B cell (primary cell): ENCODE measurements at regions not wholly inside any gene's neighbourhood (a gene's known extent, or its start where the extent isn't known, plus 50 kb on each side); places are given as distances from the start of the nearest gene placed in this dataset.

Experiments used
- ATAC-seq: fragments of 200-7000 bp; cut with Tn5 transposase; one replicate; pipeline ENCODE4 v1.10.0; 2021; ENCODE audit warnings: low read depth, mild to moderate bottlenecking, moderate number of reproducible peaks, moderate library complexity
- CTCF ChIA-PET: fragments of 350-600 bp; sonication (Branson Sonifier 250); formaldehyde crosslinking; loops from one replicate; lab custom pipeline; 2021; ENCODE audit warnings: antibody characterized with exemption, inconsistent platforms; lab: Charles Lee
- POLR2A ChIA-PET: fragments of 350-600 bp; sonication (Branson Sonifier 250); formaldehyde crosslinking; loops from one replicate; lab custom pipeline; 2021; ENCODE audit warnings: antibody characterized with exemption; lab: Charles Lee
- DNase-seq: peaks from one replicate; pipeline ENCODE4 v3.0.0; 2013
- H2AFZ ChIP-seq: 2 replicates; pipeline ENCODE4 v1.6.1; 2012; ENCODE audit warnings: mild to moderate bottlenecking, low read depth, low read length; ENCODE audit not compliant: insufficient read depth, poor library complexity, severe bottlenecking
- H3K27ac ChIP-seq, 2 donors: 1 replicate in 1 of 2; 2 replicates in 1 of 2; pipeline ENCODE4 v1.5.1; 2012 to 2013; ENCODE audit warnings: low read length in 2 of 2, mild to moderate bottlenecking in 2 of 2, moderate library complexity in 1 of 2
- H3K27me3 ChIP-seq, 4 experiments: fragments of 200-600 bp in 1 of 4; sonication (generic) in 1 of 4; replicated peaks in 1 of 4; 1 replicate in 2 of 4; 2 replicates in 2 of 4; pipeline versions ENCODE4 v1.6.1 to v1.7.0; 2013 to 2016; ENCODE audit warnings: low read length in 3 of 4, mild to moderate bottlenecking in 2 of 4, mixed read lengths in 1 of 4, moderate library complexity in 1 of 4; ENCODE audit not compliant: insufficient read depth in 4 of 4, control insufficient read depth in 3 of 4; ENCODE audit errors: control extremely low read depth in 1 of 4
- H3K36me3 ChIP-seq, 2 experiments: replicated peaks in 1 of 2; 1 replicate in 1 of 2; 2 replicates in 1 of 2; pipeline versions ENCODE4 v1.6.1 to v1.7.1; 2013; ENCODE audit warnings: low read length in 1 of 2; ENCODE audit not compliant: insufficient read depth in 2 of 2, control insufficient read depth in 1 of 2; ENCODE audit errors: control extremely low read depth in 1 of 2, extremely low read depth in 1 of 2
- H3K4me1 ChIP-seq, 2 donors: fragments of 200-600 bp in 1 of 2; sonication (generic) in 1 of 2; 1 replicate in 1 of 2; 2 replicates in 1 of 2; pipeline versions ENCODE4 v1.5.1 to v1.6.1; 2013 to 2017; ENCODE audit warnings: low read length in 2 of 2; ENCODE audit not compliant: control insufficient read depth in 2 of 2, insufficient read depth in 2 of 2
- H3K4me2 ChIP-seq: replicated peaks from 2 replicates; pipeline ENCODE3; 2012; ENCODE audit warnings: mild to moderate bottlenecking, low read depth, low read length; ENCODE audit not compliant: poor library complexity, severe bottlenecking
- H3K4me3 ChIP-seq, 5 experiments: fragments of 200-600 bp in 1 of 5; sonication (generic) in 1 of 5; 1 replicate in 3 of 5; 2 replicates in 2 of 5; pipeline versions ENCODE4 v1.5.1 to v1.7.0; 2011 to 2016; ENCODE audit warnings: low read length in 4 of 5, mild to moderate bottlenecking in 4 of 5, low read depth in 2 of 5, control low read depth in 1 of 5, moderate library complexity in 1 of 5; ENCODE audit not compliant: insufficient read depth in 1 of 5; ENCODE audit errors: control extremely low read depth in 1 of 5, extremely low read depth in 1 of 5
- H3K79me2 ChIP-seq: fragments of 200-600 bp; sonication (generic); one replicate; pipeline ENCODE4 v1.6.0; 2016; ENCODE audit warnings: low read length; ENCODE audit not compliant: control insufficient read depth, insufficient read depth
- H3K9ac ChIP-seq: fragments of 200-600 bp; sonication (generic); 2 replicates; pipeline ENCODE4 v1.6.1; 2017; ENCODE audit warnings: mild to moderate bottlenecking, low read length, moderate library complexity
- H3K9me3 ChIP-seq, 3 donors: one replicate each; pipeline versions ENCODE4 v1.6.1 to v1.7.1; 2013; ENCODE audit warnings: low read length in 2 of 3; ENCODE audit not compliant: control insufficient read depth in 2 of 3, insufficient read depth in 1 of 3; ENCODE audit errors: control extremely low read depth in 1 of 3
- H4K20me1 ChIP-seq: 2 replicates; pipeline ENCODE4 v1.6.0; 2012; ENCODE audit warnings: mild to moderate bottlenecking, low read length; ENCODE audit not compliant: insufficient read depth, control insufficient read depth, poor library complexity, severe bottlenecking
- H3K27ac Mint-ChIP-seq: one replicate; pipeline ENCODE4 v1.8.0; 2021; ENCODE audit warnings: mixed read lengths
- H3K27me3 Mint-ChIP-seq: one replicate; pipeline ENCODE4 v1.8.0; 2021; ENCODE audit warnings: mixed read lengths
- H3K4me1 Mint-ChIP-seq: one replicate; pipeline ENCODE4 v1.8.0; 2021; ENCODE audit warnings: mixed read lengths
- H3K4me3 Mint-ChIP-seq: one replicate; pipeline ENCODE4 v1.8.0; 2021; ENCODE audit warnings: mixed read lengths
- H3K9me3 Mint-ChIP-seq: one replicate; pipeline ENCODE4 v1.8.0; 2022; ENCODE audit warnings: mixed read lengths; ENCODE audit not compliant: insufficient read depth
- EZH2 ChIP-seq: IDR thresholded peaks from 2 replicates; pipeline ENCODE4 v1.6.1; 2012; ENCODE audit warnings: borderline replicate concordance, low read depth, mild to moderate bottlenecking, moderate library complexity, low read length; ENCODE audit not compliant: insufficient read depth, poor library complexity, severe bottlenecking
- WGBS: methylation state at CpG from one replicate; pipeline ENCODE4 v1.1.5; 2013; ENCODE audit warnings: missing lambda C conversion rate; ENCODE audit not compliant: insufficient coverage; 5-methylcytosine and 5-hydroxymethylcytosine counted together
- intact Hi-C: fragments of 100-400 bp; cut with micrococcal nuclease; formaldehyde crosslinking; loops from one replicate; pipeline ENCODE4 v1.10.0; 2022
- TF ChIP-seq, protein P1 (sequence below): fragments of 200-600 bp; IDR thresholded peaks from one replicate; pipeline ENCODE4 v1.8.0; 2022; ENCODE audit warnings: antibody characterized with exemption, mild to moderate bottlenecking

DNA sequence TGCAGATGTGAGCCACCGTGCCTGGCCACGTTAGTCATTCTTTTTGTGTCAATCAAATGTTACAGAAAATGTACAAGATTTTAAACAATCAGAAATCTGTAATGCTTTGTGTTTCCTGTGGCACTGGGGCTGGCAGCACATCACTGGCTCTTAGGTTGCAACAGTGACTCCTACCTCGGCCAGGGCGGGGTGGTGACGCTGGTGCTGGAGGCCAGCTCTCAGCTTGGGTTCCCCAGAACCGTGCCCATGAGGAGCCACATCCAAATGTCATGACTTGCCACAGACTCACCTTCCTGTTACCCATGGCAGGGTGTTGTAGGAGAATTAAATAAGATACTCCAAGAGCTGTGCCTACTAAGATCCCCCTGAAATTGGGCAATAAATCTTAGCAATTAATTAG lies 161.7 kb downstream of the TEX29 start:
- Mint-ChIP-seq H3K27ac (no peak overlapping the region), H3K27me3 (no peaks in the 10 kb centered on the region), H3K9me3 (peaks cover 3% of the 10 kb centered on the region), H3K4me1 (no peaks in the 10 kb centered on the region), H3K4me3 (no peak overlapping the region)
- no peaks in the 10 kb centered on the region for H3K79me2 ChIP-seq
- 95% methylated on average over 4 of the region's 6 CpGs for WGBS
- intact Hi-C loops, result no loop called here
- ChIA-PET CTCF (no interaction called here), POLR2A (no interaction called here)
- no peaks in the 10 kb centered on the region for H4K20me1 ChIP-seq
- no peaks in the 10 kb centered on the region for H3K36me3 ChIP-seq
- no peak overlapping the region for H3K4me3 ChIP-seq
- DNase-seq (no peak), ATAC-seq (no peak)
- H3K4me1 ChIP-seq, result no peaks in the 10 kb centered on the region
- no peak overlapping the region for H2AFZ ChIP-seq
- no peak overlapping the region for H3K9ac ChIP-seq
- peaks cover 0 to 20% (median 1%) of the 10 kb centered on the region in 3 donors for H3K9me3 ChIP-seq
- no peak overlapping the region for H3K4me2 ChIP-seq
- no peaks in the 10 kb centered on the region for H3K27me3 ChIP-seq
- TF ChIP-seq, protein P1, sequence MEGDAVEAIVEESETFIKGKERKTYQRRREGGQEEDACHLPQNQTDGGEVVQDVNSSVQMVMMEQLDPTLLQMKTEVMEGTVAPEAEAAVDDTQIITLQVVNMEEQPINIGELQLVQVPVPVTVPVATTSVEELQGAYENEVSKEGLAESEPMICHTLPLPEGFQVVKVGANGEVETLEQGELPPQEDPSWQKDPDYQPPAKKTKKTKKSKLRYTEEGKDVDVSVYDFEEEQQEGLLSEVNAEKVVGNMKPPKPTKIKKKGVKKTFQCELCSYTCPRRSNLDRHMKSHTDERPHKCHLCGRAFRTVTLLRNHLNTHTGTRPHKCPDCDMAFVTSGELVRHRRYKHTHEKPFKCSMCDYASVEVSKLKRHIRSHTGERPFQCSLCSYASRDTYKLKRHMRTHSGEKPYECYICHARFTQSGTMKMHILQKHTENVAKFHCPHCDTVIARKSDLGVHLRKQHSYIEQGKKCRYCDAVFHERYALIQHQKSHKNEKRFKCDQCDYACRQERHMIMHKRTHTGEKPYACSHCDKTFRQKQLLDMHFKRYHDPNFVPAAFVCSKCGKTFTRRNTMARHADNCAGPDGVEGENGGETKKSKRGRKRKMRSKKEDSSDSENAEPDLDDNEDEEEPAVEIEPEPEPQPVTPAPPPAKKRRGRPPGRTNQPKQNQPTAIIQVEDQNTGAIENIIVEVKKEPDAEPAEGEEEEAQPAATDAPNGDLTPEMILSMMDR, result no peak
- no peak for TF ChIP-seq EZH2
- no peak overlapping the region for H3K27ac ChIP-seq

DNA sequence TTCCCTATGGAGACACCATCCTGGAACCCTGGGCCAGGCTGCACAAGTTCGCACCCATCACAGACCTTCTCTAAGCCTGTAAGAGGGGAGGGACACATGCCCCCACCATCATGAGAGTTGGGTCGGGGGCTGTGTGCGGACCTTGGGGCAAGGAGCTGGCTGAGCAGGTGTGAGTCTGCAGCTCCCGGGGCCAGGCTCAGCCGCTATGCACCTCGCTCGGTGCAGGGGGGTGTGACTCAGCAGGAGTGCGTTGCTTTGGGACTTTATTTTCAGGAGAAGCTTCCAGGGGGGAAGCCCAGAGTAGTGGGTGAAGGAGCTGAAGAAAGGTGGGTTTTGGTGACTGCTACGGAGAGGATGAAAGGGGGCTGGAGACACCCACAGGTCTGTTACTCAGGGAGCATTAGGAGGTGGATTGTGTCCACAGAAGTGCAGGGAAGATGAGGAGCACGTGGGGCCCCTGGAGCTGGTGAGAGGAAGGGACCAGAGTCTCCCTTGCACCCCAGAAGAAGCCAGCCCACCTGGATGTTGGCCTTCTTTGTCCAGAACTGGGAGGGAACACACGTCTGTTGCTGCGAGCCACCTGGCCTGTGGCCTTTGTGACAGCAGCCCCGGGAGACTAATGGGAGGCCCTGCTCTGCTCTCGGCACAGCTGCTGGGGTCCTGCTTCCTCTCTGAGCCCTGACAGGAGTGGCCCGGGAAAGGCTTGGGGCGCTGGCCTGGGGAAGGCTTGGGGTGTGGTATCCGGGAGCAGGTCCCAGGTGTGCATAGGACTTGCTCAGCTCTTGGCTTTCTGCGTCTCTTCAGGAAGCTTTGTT lies 162.6 kb downstream of the TEX29 start:
- Histone ChIP-seq H3K27ac (no peak overlapping the region), H3K4me2 (no peak overlapping the region), H3K9me3 (peaks cover 0 to 25% (median 4%) of the 10 kb centered on the region in 3 donors), H3K4me1 (no peaks in the 10 kb centered on the region), H3K9ac (no peak overlapping the region), H3K27me3 (no peaks in the 10 kb centered on the region), H3K4me3 (no peak overlapping the region), H3K36me3 (no peaks in the 10 kb centered on the region), H2AFZ (no peak overlapping the region), H3K79me2 (no peaks in the 10 kb centered on the region), H4K20me1 (no peaks in the 10 kb centered on the region)
- no peaks in the 10 kb centered on the region for H3K4me1 Mint-ChIP-seq
- ATAC-seq (no peak), DNase-seq (no peak)
- intact Hi-C loops, result no loop called here
- no peak overlapping the region for H3K4me3 Mint-ChIP-seq
- ChIA-PET POLR2A (no interaction called here), CTCF (no interaction called here)
- WGBS, result 92% methylated on average over 15 of the region's 18 CpGs
- TF ChIP-seq, protein P1, result no peak
- no peak overlapping the region for H3K27ac Mint-ChIP-seq
- peaks cover 3% of the 10 kb centered on the region for H3K9me3 Mint-ChIP-seq
- no peaks in the 10 kb centered on the region for H3K27me3 Mint-ChIP-seq
